H1 (cell line): ENCODE measurements at regions not wholly inside any gene's neighbourhood (a gene's known extent, or its start where the extent isn't known, plus 50 kb on each side); places are given as distances from the start of the nearest gene placed in this dataset.

Experiments used
- BCL11A ChIP-seq, 2 experiments: IDR thresholded peaks; one replicate each; pipeline ENCODE4 v1.6.1; 2011; ENCODE audit warnings: low read depth in 2 of 2, low read length in 2 of 2, mild to moderate bottlenecking in 2 of 2
- JUN ChIP-seq: IDR thresholded peaks from 2 replicates; pipeline ENCODE4 v1.6.1; 2011; ENCODE audit warnings: low read depth, mild to moderate bottlenecking, improper control_type of control experiment, low read length
- KDM5A ChIP-seq: fragments of 200-600 bp; IDR thresholded peaks from 2 replicates; pipeline ENCODE4 v1.7.1; 2012; ENCODE audit warnings: mild to moderate bottlenecking, low read length, inconsistent platforms, mixed read lengths
- NANOG ChIP-seq: IDR thresholded peaks from 2 replicates; pipeline ENCODE4 v1.6.1; 2011; ENCODE audit warnings: low read length, low read depth, mild to moderate bottlenecking, inconsistent platforms; ENCODE audit not compliant: insufficient read depth, poor library complexity, severe bottlenecking
- POU5F1 ChIP-seq: IDR thresholded peaks from 2 replicates; pipeline ENCODE4 v1.6.1; 2011; ENCODE audit warnings: low read depth, mild to moderate bottlenecking, low read length, moderate library complexity
- SIRT6 ChIP-seq: IDR thresholded peaks from one replicate; pipeline ENCODE4 v1.7.1; 2012; ENCODE audit warnings: low read length, inconsistent platforms
- SP4 ChIP-seq: IDR thresholded peaks from 2 replicates; pipeline ENCODE4 v1.6.1; 2012; ENCODE audit warnings: low read length, inconsistent platforms
- SRF ChIP-seq: IDR thresholded peaks from 2 replicates; pipeline ENCODE4 v1.6.1; 2011; ENCODE audit warnings: mild to moderate bottlenecking, low read depth, low read length, moderate library complexity
- TCF12 ChIP-seq: IDR thresholded peaks from 2 replicates; pipeline ENCODE4 v1.6.1; 2011; ENCODE audit warnings: low read depth, mild to moderate bottlenecking, low read length
- TF ChIP-seq, protein P1 (sequence below): fragments of 300-600 bp; sonication (generic); IDR thresholded peaks from 2 replicates; pipeline ENCODE4 v1.7.1; 2012; ENCODE audit warnings: low read length, moderate library complexity, mild to moderate bottlenecking, inconsistent platforms; ENCODE audit not compliant: insufficient replicate concordance
- TF ChIP-seq, protein P2 (sequence below): IDR thresholded peaks from 2 replicates; pipeline ENCODE4 v1.6.1; 2011; ENCODE audit warnings: low read length, improper control_type of control experiment

DNA sequence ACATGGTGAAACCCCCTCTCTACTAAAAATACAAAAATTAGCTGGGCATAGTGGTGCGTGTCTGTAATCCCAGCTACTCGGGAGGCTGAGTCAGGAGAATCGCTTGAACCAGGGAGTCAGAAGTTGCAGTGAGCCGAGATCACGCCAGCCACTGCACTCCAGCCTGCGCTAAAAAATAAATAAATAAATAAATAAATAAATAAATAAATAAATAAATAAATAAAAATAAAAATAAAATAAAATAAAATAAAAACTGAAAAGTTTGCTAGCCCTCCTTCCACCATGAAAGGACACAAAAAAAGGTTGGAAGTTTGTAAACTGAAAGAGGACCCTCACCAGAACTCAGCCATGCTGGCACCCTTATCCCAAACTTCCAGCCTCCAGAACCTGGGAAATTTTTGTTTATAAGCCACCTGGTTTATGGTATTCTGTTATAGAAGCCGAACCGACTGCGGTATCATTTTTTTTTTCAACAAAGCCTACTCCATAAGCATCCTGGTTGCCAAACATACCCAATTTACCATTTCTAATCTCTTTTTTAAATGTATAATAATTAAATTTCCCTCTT is 448.2 kb downstream of the SEMA3D start (continued):
- TF ChIP-seq, protein P1, sequence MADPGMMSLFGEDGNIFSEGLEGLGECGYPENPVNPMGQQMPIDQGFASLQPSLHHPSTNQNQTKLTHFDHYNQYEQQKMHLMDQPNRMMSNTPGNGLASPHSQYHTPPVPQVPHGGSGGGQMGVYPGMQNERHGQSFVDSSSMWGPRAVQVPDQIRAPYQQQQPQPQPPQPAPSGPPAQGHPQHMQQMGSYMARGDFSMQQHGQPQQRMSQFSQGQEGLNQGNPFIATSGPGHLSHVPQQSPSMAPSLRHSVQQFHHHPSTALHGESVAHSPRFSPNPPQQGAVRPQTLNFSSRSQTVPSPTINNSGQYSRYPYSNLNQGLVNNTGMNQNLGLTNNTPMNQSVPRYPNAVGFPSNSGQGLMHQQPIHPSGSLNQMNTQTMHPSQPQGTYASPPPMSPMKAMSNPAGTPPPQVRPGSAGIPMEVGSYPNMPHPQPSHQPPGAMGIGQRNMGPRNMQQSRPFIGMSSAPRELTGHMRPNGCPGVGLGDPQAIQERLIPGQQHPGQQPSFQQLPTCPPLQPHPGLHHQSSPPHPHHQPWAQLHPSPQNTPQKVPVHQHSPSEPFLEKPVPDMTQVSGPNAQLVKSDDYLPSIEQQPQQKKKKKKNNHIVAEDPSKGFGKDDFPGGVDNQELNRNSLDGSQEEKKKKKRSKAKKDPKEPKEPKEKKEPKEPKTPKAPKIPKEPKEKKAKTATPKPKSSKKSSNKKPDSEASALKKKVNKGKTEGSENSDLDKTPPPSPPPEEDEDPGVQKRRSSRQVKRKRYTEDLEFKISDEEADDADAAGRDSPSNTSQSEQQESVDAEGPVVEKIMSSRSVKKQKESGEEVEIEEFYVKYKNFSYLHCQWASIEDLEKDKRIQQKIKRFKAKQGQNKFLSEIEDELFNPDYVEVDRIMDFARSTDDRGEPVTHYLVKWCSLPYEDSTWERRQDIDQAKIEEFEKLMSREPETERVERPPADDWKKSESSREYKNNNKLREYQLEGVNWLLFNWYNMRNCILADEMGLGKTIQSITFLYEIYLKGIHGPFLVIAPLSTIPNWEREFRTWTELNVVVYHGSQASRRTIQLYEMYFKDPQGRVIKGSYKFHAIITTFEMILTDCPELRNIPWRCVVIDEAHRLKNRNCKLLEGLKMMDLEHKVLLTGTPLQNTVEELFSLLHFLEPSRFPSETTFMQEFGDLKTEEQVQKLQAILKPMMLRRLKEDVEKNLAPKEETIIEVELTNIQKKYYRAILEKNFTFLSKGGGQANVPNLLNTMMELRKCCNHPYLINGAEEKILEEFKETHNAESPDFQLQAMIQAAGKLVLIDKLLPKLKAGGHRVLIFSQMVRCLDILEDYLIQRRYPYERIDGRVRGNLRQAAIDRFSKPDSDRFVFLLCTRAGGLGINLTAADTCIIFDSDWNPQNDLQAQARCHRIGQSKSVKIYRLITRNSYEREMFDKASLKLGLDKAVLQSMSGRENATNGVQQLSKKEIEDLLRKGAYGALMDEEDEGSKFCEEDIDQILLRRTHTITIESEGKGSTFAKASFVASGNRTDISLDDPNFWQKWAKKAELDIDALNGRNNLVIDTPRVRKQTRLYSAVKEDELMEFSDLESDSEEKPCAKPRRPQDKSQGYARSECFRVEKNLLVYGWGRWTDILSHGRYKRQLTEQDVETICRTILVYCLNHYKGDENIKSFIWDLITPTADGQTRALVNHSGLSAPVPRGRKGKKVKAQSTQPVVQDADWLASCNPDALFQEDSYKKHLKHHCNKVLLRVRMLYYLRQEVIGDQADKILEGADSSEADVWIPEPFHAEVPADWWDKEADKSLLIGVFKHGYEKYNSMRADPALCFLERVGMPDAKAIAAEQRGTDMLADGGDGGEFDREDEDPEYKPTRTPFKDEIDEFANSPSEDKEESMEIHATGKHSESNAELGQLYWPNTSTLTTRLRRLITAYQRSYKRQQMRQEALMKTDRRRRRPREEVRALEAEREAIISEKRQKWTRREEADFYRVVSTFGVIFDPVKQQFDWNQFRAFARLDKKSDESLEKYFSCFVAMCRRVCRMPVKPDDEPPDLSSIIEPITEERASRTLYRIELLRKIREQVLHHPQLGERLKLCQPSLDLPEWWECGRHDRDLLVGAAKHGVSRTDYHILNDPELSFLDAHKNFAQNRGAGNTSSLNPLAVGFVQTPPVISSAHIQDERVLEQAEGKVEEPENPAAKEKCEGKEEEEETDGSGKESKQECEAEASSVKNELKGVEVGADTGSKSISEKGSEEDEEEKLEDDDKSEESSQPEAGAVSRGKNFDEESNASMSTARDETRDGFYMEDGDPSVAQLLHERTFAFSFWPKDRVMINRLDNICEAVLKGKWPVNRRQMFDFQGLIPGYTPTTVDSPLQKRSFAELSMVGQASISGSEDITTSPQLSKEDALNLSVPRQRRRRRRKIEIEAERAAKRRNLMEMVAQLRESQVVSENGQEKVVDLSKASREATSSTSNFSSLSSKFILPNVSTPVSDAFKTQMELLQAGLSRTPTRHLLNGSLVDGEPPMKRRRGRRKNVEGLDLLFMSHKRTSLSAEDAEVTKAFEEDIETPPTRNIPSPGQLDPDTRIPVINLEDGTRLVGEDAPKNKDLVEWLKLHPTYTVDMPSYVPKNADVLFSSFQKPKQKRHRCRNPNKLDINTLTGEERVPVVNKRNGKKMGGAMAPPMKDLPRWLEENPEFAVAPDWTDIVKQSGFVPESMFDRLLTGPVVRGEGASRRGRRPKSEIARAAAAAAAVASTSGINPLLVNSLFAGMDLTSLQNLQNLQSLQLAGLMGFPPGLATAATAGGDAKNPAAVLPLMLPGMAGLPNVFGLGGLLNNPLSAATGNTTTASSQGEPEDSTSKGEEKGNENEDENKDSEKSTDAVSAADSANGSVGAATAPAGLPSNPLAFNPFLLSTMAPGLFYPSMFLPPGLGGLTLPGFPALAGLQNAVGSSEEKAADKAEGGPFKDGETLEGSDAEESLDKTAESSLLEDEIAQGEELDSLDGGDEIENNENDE, result no peak
- TF ChIP-seq NANOG (no peak), SP4 (no peak), KDM5A (no peak), POU5F1 (no peak), BCL11A (IDR thresholded peaks at IDR 0.05; ENCODE audit: low read depth in 2 of 2, low read length in 2 of 2) (no peak), JUN (no peak), SRF (no peak), TCF12 (no peak), SIRT6 (no peak)
- TF ChIP-seq, protein P2, sequence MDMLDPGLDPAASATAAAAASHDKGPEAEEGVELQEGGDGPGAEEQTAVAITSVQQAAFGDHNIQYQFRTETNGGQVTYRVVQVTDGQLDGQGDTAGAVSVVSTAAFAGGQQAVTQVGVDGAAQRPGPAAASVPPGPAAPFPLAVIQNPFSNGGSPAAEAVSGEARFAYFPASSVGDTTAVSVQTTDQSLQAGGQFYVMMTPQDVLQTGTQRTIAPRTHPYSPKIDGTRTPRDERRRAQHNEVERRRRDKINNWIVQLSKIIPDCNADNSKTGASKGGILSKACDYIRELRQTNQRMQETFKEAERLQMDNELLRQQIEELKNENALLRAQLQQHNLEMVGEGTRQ, result no peak
